ENCODE measurements at regions not wholly inside any gene's neighbourhood (a gene's known extent, or its start where the extent isn't known, plus 50 kb on each side); places are given as distances from the start of the nearest gene placed in this dataset.

GRCh38 chr1:57633881-57634280 is 210.0 kb upstream of the DAB1 start:
- Mint-ChIP-seq H3K4me3 (no peak overlapping the region), H3K27ac (no peak overlapping the region), H3K4me1 (ENCODE audit: low read depth) (no peaks in the 10 kb centered on the region), H3K9me3 (no peaks in the 10 kb centered on the region), H3K36me3 (no peaks in the 10 kb centered on the region), H3K27me3 (no peaks in the 10 kb centered on the region)
- ChIA-PET POLR2A (no interaction called here), CTCF (no interaction called here)
- DNase-seq = no peak
- intact Hi-C loops (cut with micrococcal nuclease) = no loop called here

GRCh38 chr1:57633056-57633455 is 209.2 kb upstream of the DAB1 start:
- ChIA-PET POLR2A (no interaction called here), CTCF (no interaction called here)
- no peaks in the 10 kb centered on the region for H3K36me3 Mint-ChIP-seq
- intact Hi-C loops (cut with micrococcal nuclease) = no loop called here
- no peak overlapping the region for H3K27ac Mint-ChIP-seq
- H3K4me1 Mint-ChIP-seq (ENCODE audit: low read depth) = no peaks in the 10 kb centered on the region
- no peak for DNase-seq
- H3K4me3 Mint-ChIP-seq = no peak overlapping the region
- no peaks in the 10 kb centered on the region for H3K9me3 Mint-ChIP-seq
- no peaks in the 10 kb centered on the region for H3K27me3 Mint-ChIP-seq

DNA sequence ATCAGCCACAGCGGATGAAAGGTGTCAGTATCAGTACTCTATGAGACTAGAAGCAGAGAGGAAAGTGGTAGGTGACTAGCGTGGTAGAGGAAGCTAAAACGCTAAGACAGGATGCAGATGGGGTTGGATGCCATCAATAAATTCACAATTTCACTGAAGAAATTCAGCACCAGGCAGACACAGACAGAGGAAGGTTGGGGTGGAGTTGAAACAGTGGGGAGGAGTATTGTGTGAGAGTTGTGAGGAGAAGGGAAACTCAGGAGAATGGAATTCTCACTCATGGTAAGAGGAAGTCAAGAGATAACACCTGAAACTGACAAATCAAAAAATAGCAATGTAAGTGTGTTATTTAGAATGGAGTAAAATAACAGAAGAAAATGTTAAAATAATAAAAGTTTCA is 208.5 kb upstream of the DAB1 start:
- Mint-ChIP-seq H3K27me3 (no peaks in the 10 kb centered on the region), H3K9me3 (no peaks in the 10 kb centered on the region), H3K27ac (no peak overlapping the region), H3K36me3 (no peaks in the 10 kb centered on the region), H3K4me1 (ENCODE audit: low read depth) (no peaks in the 10 kb centered on the region), H3K4me3 (no peak overlapping the region)
- POLR2A ChIA-PET = no interaction called here
- CTCF ChIA-PET = no interaction called here
- intact Hi-C loops (cut with micrococcal nuclease) = no loop called here
- no peak for DNase-seq

- no peak overlapping the region for H3K27ac Mint-ChIP-seq
- no peak for DNase-seq
- ChIA-PET POLR2A (no interaction called here), CTCF (no interaction called here)
- intact Hi-C loops (cut with micrococcal nuclease) = no loop called here
- H3K36me3 Mint-ChIP-seq = no peaks in the 10 kb centered on the region
- H3K4me1 Mint-ChIP-seq (ENCODE audit: low read depth) = no peaks in the 10 kb centered on the region
- no peak overlapping the region for H3K4me3 Mint-ChIP-seq
- no peaks in the 10 kb centered on the region for H3K27me3 Mint-ChIP-seq
- H3K9me3 Mint-ChIP-seq = no peaks in the 10 kb centered on the region
Observed at GRCh38 chr1:57627612-57628011, 203.8 kb upstream of the DAB1 start.

DNA sequence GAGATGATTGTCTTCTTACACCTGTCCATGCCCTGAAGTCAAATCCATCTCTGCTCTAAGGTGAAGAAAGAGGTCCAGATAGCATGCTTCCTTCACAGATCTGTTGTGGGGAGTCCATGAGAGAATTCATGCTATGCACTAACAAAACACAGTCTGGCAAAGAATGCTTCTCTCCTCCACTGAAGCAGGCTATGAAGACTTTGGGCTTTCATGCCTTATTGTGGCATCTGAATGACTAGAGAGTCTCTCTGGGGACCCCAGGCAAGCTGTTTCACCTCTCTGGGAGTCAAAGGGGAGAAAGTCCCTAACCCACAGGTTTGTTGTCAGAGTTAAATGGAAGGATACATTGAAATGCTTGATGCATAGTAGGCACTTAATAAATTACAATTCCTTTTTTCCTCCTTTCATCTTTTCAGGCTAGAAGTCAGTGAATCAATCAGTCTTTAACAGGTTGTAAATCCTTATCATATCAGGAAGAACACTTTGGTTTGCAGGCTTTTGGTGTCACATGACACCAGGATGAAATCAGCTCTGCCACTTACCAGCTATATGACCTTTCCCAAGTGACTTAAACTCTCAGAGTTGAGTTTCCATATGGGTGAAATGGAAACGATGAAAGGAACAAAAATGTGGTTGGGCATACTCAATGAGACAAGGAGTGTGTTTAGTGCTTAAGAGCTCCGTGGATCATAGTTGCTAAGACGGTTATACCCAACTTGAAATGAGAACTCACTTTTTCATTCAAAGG is 200.1 kb upstream of the DAB1 start:
- DNase-seq = no peak
- POLR2A ChIA-PET = no interaction called here
- intact Hi-C loops (cut with micrococcal nuclease) = no loop called here
- H3K27me3 Mint-ChIP-seq = no peaks in the 10 kb centered on the region
- H3K36me3 Mint-ChIP-seq = no peaks in the 10 kb centered on the region
- no peaks in the 10 kb centered on the region for H3K4me1 Mint-ChIP-seq (ENCODE audit: low read depth)
- H3K9me3 Mint-ChIP-seq = no peaks in the 10 kb centered on the region
- CTCF ChIA-PET = no interaction called here
- H3K4me3 Mint-ChIP-seq = no peak overlapping the region
- no peak overlapping the region for H3K27ac Mint-ChIP-seq

- no peak overlapping the region for H3K27ac Mint-ChIP-seq
- H3K9me3 Mint-ChIP-seq = no peaks in the 10 kb centered on the region
- no peak overlapping the region for H3K4me3 Mint-ChIP-seq
- no peaks in the 10 kb centered on the region for H3K36me3 Mint-ChIP-seq
- ChIA-PET CTCF (no interaction called here), POLR2A (no interaction called here)
- no peaks in the 10 kb centered on the region for H3K27me3 Mint-ChIP-seq
- no peak for DNase-seq
- intact Hi-C loops (cut with micrococcal nuclease) = no loop called here
- no peaks in the 10 kb centered on the region for H3K4me1 Mint-ChIP-seq (ENCODE audit: low read depth)
Observed at GRCh38 chr1:57623039-57623790, 199.4 kb upstream of the DAB1 start.

DNA sequence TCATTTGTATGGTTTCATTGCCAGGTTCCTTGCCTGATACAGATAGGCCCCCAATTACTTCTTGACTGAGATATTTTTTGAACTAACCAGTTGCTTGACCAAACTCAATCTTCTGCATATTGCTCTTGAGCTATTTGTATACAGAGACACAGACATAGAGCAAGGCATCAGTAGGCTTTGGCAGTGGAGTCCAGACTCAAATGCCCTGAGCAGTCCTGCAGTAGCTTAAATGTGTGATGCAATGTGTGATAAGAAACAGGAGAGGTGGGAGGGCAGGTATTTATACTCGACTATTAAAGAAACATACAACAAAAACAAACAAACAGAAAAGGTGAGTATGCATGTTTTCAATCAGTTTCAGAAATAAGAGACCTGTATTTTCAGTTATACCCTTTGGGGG is 197.9 kb upstream of the DAB1 start:
- H3K36me3 Mint-ChIP-seq = no peaks in the 10 kb centered on the region
- no peaks in the 10 kb centered on the region for H3K4me1 Mint-ChIP-seq (ENCODE audit: low read depth)
- CTCF ChIA-PET = no interaction called here
- DNase-seq = no peak
- no peaks in the 10 kb centered on the region for H3K9me3 Mint-ChIP-seq
- H3K27ac Mint-ChIP-seq = no peak overlapping the region
- no peaks in the 10 kb centered on the region for H3K27me3 Mint-ChIP-seq
- intact Hi-C loops (cut with micrococcal nuclease) = no loop called here
- H3K4me3 Mint-ChIP-seq = no peak overlapping the region
- POLR2A ChIA-PET = no interaction called here

DNA sequence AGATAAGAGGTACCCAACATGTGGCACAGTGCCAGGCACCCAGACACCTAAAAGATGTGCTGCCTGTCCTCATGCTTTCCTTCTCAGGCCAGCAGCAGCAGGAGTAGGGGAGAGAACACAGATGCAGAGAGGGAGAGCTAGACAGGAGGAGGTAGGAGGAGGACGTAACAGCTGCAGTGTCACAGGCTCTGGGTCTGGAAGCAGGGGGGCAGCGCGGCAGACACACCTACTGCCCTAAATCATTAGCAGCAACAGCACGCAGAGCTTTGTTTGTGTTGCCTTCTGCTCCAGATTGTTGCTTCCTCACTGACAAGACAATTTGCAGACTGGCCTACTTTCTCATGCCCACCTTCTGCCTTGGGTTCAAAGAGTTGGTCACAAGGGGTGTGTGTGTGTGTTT is 196.7 kb upstream of the DAB1 start:
- ChIA-PET POLR2A (no interaction called here), CTCF (no interaction called here)
- DNase-seq = no peak
- no peaks in the 10 kb centered on the region for H3K27me3 Mint-ChIP-seq
- intact Hi-C loops (cut with micrococcal nuclease) = no loop called here
- H3K4me3 Mint-ChIP-seq = no peak overlapping the region
- H3K27ac Mint-ChIP-seq = no peak overlapping the region
- no peaks in the 10 kb centered on the region for H3K9me3 Mint-ChIP-seq
- peaks cover 2% of the 10 kb centered on the region for H3K4me1 Mint-ChIP-seq (ENCODE audit: low read depth)
- no peaks in the 10 kb centered on the region for H3K36me3 Mint-ChIP-seq

DNA sequence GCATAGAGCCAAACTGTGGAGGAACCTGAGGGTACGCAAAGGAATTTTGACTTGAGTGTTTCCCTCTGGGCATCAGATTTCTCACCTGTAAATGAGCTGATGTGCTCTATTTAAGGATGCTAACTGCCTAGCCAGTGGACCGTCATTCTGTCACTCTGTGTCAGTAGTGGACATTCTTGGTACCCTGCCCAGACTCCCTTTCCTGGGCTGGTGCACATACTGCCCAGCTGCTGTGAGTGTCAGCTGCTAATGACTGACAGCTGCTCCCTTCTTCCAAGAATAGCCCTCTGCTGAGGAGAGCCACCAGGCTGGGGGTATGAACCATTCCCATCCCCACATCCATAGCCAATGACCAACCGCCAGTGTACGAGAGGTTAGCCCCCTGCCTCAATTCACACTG is 193.1 kb upstream of the DAB1 start:
- CTCF ChIA-PET = no interaction called here
- peaks cover 2% of the 10 kb centered on the region for H3K4me1 Mint-ChIP-seq (ENCODE audit: low read depth)
- intact Hi-C loops (cut with micrococcal nuclease) = no loop called here
- no peak for DNase-seq
- no peak overlapping the region for H3K4me3 Mint-ChIP-seq
- H3K36me3 Mint-ChIP-seq = no peaks in the 10 kb centered on the region
- no peaks in the 10 kb centered on the region for H3K27me3 Mint-ChIP-seq
- POLR2A ChIA-PET = no interaction called here
- H3K9me3 Mint-ChIP-seq = no peaks in the 10 kb centered on the region
- no peak overlapping the region for H3K27ac Mint-ChIP-seq

- H3K4me1 Mint-ChIP-seq (ENCODE audit: low read depth) = peaks cover 2% of the 10 kb centered on the region
- H3K27ac Mint-ChIP-seq = no peak overlapping the region
- no peaks in the 10 kb centered on the region for H3K27me3 Mint-ChIP-seq
Observed at GRCh38 chr1:57615956-57616355, 192.1 kb upstream of the DAB1 start.

DNA sequence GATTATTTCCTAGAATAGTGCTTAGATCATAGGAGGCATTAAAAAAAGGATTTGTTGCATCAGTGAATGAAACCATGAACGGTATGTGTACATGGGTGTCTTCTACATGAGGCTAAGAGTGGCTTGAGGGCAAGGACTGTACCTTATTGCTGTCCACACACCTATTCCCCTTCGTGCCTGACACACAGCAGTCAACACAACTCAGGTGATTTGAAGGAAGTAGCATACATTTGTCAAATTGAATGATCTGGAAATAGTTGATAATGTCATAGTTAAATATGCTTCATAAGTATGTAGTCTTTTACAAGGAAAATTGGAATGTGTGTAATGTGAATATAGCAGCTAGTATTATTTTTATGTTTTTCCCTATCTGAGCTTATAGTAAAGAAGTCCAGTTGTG is 189.0 kb upstream of the DAB1 start:
- POLR2A ChIA-PET = no interaction called here
- no peaks in the 10 kb centered on the region for H3K9me3 Mint-ChIP-seq
- CTCF ChIA-PET = no interaction called here
- no peak overlapping the region for H3K27ac Mint-ChIP-seq
- DNase-seq = no peak
- intact Hi-C loops (cut with micrococcal nuclease) = no loop called here
- no peaks in the 10 kb centered on the region for H3K27me3 Mint-ChIP-seq
- H3K4me3 Mint-ChIP-seq = no peak overlapping the region
- H3K4me1 Mint-ChIP-seq (ENCODE audit: low read depth) = peaks cover 2% of the 10 kb centered on the region
- H3K36me3 Mint-ChIP-seq = no peaks in the 10 kb centered on the region

More at GRCh38 chr1:57615956-57616355, 192.1 kb upstream of the DAB1 start:
- intact Hi-C loops (cut with micrococcal nuclease) = no loop called here
- Mint-ChIP-seq H3K9me3 (no peaks in the 10 kb centered on the region), H3K4me3 (no peak overlapping the region), H3K36me3 (no peaks in the 10 kb centered on the region)
- DNase-seq = no peak
- ChIA-PET POLR2A (no interaction called here), CTCF (no interaction called here)

DNA sequence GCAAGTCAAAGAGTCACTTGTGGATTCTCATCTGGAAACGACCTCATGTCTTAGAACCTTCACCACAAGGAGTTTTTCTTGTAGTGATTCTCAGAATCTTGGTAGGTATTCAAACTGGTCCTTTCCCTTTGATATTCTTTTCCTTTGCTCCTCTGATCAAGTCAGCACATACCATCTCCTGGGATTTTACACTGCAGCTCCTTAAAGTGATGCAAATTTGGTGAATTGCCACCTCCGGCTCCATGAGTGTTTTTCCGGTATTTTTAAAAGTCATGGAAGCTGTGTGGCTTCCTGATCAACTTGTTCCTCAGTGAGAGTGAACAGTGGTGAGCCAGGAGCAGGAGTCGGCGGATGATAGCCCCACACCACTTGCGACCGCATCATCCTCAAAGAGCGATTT is 182.1 kb upstream of the DAB1 start:
- no peak overlapping the region for H3K27ac Mint-ChIP-seq
- H3K9me3 Mint-ChIP-seq = no peaks in the 10 kb centered on the region
- no peak for DNase-seq
- POLR2A ChIA-PET = no interaction called here
- peaks cover 2% of the 10 kb centered on the region for H3K27me3 Mint-ChIP-seq
- H3K4me3 Mint-ChIP-seq = no peak overlapping the region
- H3K36me3 Mint-ChIP-seq = no peaks in the 10 kb centered on the region
- CTCF ChIA-PET = no interaction called here
- intact Hi-C loops (cut with micrococcal nuclease) = no loop called here
- no peaks in the 10 kb centered on the region for H3K4me1 Mint-ChIP-seq (ENCODE audit: low read depth)

GRCh38 chr1:57603696-57604095 is 179.8 kb upstream of the DAB1 start:
- POLR2A ChIA-PET = no interaction called here
- no peak overlapping the region for H3K27ac Mint-ChIP-seq
- intact Hi-C loops (cut with micrococcal nuclease) = no loop called here
- H3K4me1 Mint-ChIP-seq (ENCODE audit: low read depth) = no peaks in the 10 kb centered on the region
- peaks cover 2% of the 10 kb centered on the region for H3K27me3 Mint-ChIP-seq
- no peaks in the 10 kb centered on the region for H3K9me3 Mint-ChIP-seq
- H3K36me3 Mint-ChIP-seq = no peaks in the 10 kb centered on the region
- no peak overlapping the region for H3K4me3 Mint-ChIP-seq
- DNase-seq = no peak
- CTCF ChIA-PET = no interaction called here
